Mesenchymal stem cell (in vitro differentiated cells and primary cell): ENCODE measurements at regions not wholly inside any gene's neighbourhood (a gene's known extent, or its start where the extent isn't known, plus 50 kb on each side); places are given as distances from the start of the nearest gene placed in this dataset.
A peak's percentile ranks its signal among the peaks of the same experiment; 100 is the strongest.

Source experiments
- DNase-seq: peaks from one replicate; pipeline ENCODE4 v3.0.0-alpha.2; 2013
- H2AFZ ChIP-seq: one replicate; pipeline ENCODE4 v1.6.1; 2013; ENCODE audit warnings: low read depth, mild to moderate bottlenecking, control low read depth, inconsistent platforms, low read length, moderate library complexity
- H2AK5ac ChIP-seq: 2 replicates; pipeline ENCODE4 v1.6.1; 2013; ENCODE audit warnings: low read length, moderate library complexity, mild to moderate bottlenecking, inconsistent platforms; ENCODE audit not compliant: severe bottlenecking
- H2BK120ac ChIP-seq: one replicate; pipeline ENCODE4 v1.6.1; 2013; ENCODE audit warnings: low read depth, mild to moderate bottlenecking, inconsistent platforms, low read length, moderate library complexity
- H2BK12ac ChIP-seq, 2 experiments: one replicate each; pipeline ENCODE4 v1.6.1; 2013; ENCODE audit warnings: inconsistent platforms in 2 of 2, low read length in 2 of 2, mild to moderate bottlenecking in 2 of 2, moderate library complexity in 2 of 2, control low read depth in 1 of 2
- H2BK15ac ChIP-seq: one replicate; pipeline ENCODE4 v1.6.1; 2013; ENCODE audit warnings: mild to moderate bottlenecking, low read depth, inconsistent platforms; ENCODE audit not compliant: poor library complexity, severe bottlenecking
- H2BK5ac ChIP-seq: 2 replicates; pipeline ENCODE4 v1.6.1; 2013; ENCODE audit warnings: low read depth, mild to moderate bottlenecking, low read length, control low read depth, inconsistent platforms; ENCODE audit not compliant: poor library complexity, severe bottlenecking
- H3K14ac ChIP-seq, 2 experiments: one replicate each; pipeline ENCODE4 v1.6.1; 2013; ENCODE audit warnings: inconsistent platforms in 2 of 2, low read length in 2 of 2, control low read depth in 1 of 2, mild to moderate bottlenecking in 1 of 2, moderate library complexity in 1 of 2
- H3K18ac ChIP-seq, 2 experiments: one replicate each; pipeline ENCODE4 v1.6.1; 2013; ENCODE audit warnings: inconsistent platforms in 2 of 2, low read length in 2 of 2, control low read depth in 1 of 2, low read depth in 1 of 2, mild to moderate bottlenecking in 1 of 2
- H3K23ac ChIP-seq, 2 experiments: one replicate each; pipeline ENCODE4 v1.6.1; 2013; ENCODE audit warnings: inconsistent platforms in 2 of 2, low read length in 2 of 2, mild to moderate bottlenecking in 2 of 2, moderate library complexity in 2 of 2, control low read depth in 1 of 2
- H3K27ac ChIP-seq: 2 replicates; pipeline ENCODE4 v1.5.1; 2013; ENCODE audit warnings: mild to moderate bottlenecking, moderate library complexity, low read length, control low read depth, inconsistent platforms; ENCODE audit not compliant: poor library complexity, severe bottlenecking
- H3K27me3 ChIP-seq, 2 experiments: 2 replicates each; pipeline versions ENCODE4 v1.6.1 to v1.7.0; 2013; ENCODE audit warnings: low read length in 2 of 2, mild to moderate bottlenecking in 2 of 2, moderate library complexity in 2 of 2, control low read depth in 1 of 2, inconsistent platforms in 1 of 2; ENCODE audit not compliant: control insufficient read depth in 1 of 2, insufficient read depth in 1 of 2
- H3K36me3 ChIP-seq, 2 experiments: 2 replicates each; pipeline versions ENCODE4 v1.6.1 to v1.7.0; 2013; ENCODE audit warnings: low read length in 2 of 2, control low read depth in 1 of 2, inconsistent platforms in 1 of 2, low read depth in 1 of 2, mild to moderate bottlenecking in 1 of 2; ENCODE audit not compliant: insufficient read depth in 2 of 2, control insufficient read depth in 1 of 2
- H3K4ac ChIP-seq, 2 experiments: one replicate each; pipeline ENCODE4 v1.6.1; 2013; ENCODE audit warnings: inconsistent platforms in 2 of 2, low read length in 2 of 2, mild to moderate bottlenecking in 2 of 2, moderate library complexity in 2 of 2, control low read depth in 1 of 2, low read depth in 1 of 2
- H3K4me1 ChIP-seq: 2 replicates; pipeline ENCODE4 v1.6.1; 2013; ENCODE audit warnings: low read depth, low read length, control low read depth; ENCODE audit not compliant: control insufficient read depth, insufficient read depth
- H3K4me2 ChIP-seq: 2 replicates; pipeline ENCODE4 v1.6.1; 2013; ENCODE audit warnings: low read length, mild to moderate bottlenecking, inconsistent platforms; ENCODE audit not compliant: poor library complexity, severe bottlenecking
- H3K4me3 ChIP-seq, 2 experiments: 2 replicates each; pipeline versions ENCODE4 v1.5.1 to v1.7.0; 2013; ENCODE audit warnings: low read length in 2 of 2, mild to moderate bottlenecking in 2 of 2, control low read depth in 1 of 2, low read depth in 1 of 2; ENCODE audit not compliant: insufficient read depth in 1 of 2
- H3K79me1 ChIP-seq: replicated peaks from 2 replicates; pipeline ENCODE4 v1.6.1; 2013; ENCODE audit warnings: mild to moderate bottlenecking, control low read depth, low read length, inconsistent platforms; ENCODE audit not compliant: poor library complexity, severe bottlenecking
- H3K9ac ChIP-seq: 2 replicates; pipeline ENCODE4 v1.7.0; 2013; ENCODE audit warnings: mild to moderate bottlenecking, low read length, moderate library complexity
- H3K9me3 ChIP-seq: 2 replicates; pipeline ENCODE4 v1.7.0; 2013; ENCODE audit warnings: mild to moderate bottlenecking, low read length; ENCODE audit not compliant: control insufficient read depth
- H4K8ac ChIP-seq: one replicate; pipeline ENCODE4 v1.6.1; 2013; ENCODE audit warnings: inconsistent platforms, mild to moderate bottlenecking, low read length, moderate library complexity
- H4K91ac ChIP-seq: one replicate; pipeline ENCODE4 v1.6.1; 2013; ENCODE audit warnings: mild to moderate bottlenecking, low read length, inconsistent platforms
- WGBS: methylation state at CpG from one replicate; pipeline ENCODE4 v1.1.7; 2013; ENCODE audit warnings: mixed read lengths; 5-methylcytosine and 5-hydroxymethylcytosine counted together

- H2AK5ac ChIP-seq: no peak overlapping the region
- no peak overlapping the region for H4K8ac ChIP-seq
- H3K27ac ChIP-seq: no peak overlapping the region
- peak overlapping the region; percentile 27 for H4K91ac ChIP-seq
- no peak overlapping the region for H3K23ac ChIP-seq
- H3K27me3 ChIP-seq: no peaks in the 10 kb centered on the region
- H3K4me1 ChIP-seq: peaks cover 5% of the 10 kb centered on the region
- H2BK12ac ChIP-seq: peak overlapping the region in 1 of 2 experiments; percentile 54
- H3K18ac ChIP-seq: no peak overlapping the region
- H2BK15ac ChIP-seq: no peak overlapping the region
- no peak overlapping the region for H3K9ac ChIP-seq
- no peak overlapping the region for H3K4me3 ChIP-seq
- no peak overlapping the region for H2AFZ ChIP-seq
- H3K4ac ChIP-seq: no peak overlapping the region
- H3K36me3 ChIP-seq: no peaks in the 10 kb centered on the region
- H3K4me2 ChIP-seq: no peak overlapping the region
- no peak overlapping the region for H3K14ac ChIP-seq
- H2BK5ac ChIP-seq: no peak overlapping the region
- H2BK120ac ChIP-seq: peak overlapping the region; percentile 79
- peak; percentile 36 for DNase-seq
- H3K79me1 ChIP-seq: no peaks in the 10 kb centered on the region
- 65% methylated on average over 4 of the region's 4 CpGs for WGBS
- peaks cover 6% of the 10 kb centered on the region for H3K9me3 ChIP-seq
Observed at GRCh38 chr4:123562994-123563750, 166.6 kb downstream of the SPRY1 start.

DNA sequence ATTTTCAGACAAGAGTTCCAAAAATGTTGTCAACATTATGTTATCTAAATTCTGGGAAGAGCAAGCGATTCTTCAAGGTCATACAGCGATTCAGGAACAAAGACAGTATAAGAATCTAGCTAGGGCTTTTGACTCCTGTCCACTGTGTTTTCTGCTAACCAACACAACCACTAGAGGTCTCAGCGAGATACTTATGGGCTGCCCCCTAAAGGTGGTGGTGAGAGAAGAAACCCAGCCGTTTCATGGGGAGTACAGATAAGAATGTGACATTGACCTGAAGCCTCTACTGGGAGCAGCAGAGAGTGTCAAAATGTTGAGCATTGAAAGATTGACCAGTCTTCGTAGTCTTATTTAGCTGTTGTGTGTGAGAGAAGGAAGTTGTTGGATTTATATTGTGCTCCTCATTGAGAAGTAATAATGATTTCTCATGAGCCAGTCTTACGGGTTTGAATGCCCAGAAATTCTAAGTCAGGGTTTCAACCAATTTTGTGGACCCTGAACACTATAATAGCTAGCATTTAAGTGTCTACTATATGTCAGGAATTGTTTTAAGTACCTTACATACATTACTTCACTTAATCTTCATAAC lies 168.3 kb downstream of the SPRY1 start:
- Histone ChIP-seq H2AK5ac (no peak overlapping the region), H3K27me3 (no peaks in the 10 kb centered on the region)
- DNase-seq: peak; percentile 81

DNA sequence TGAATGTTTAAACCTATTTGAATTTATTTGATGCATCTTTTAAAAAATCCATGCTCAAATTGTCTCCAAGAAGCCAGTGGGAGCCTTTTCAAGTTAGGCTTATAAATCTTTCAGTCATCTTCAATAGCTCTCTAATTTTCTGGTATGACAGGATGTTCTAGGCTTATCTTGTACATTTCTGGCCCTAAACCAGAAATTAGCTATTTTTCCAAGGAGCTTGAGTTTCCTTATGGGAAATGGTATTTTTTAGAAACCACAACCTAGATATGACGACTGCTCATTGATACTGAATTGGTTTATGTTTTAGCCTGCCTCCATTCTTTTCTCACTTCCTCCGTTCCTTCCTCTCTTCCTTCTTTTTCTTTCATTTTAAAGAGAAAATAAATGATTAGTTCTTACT lies 172.3 kb downstream of the SPRY1 start:
- H3K14ac ChIP-seq: no peak overlapping the region
- peaks cover 9% of the 10 kb centered on the region for H3K9me3 ChIP-seq
- no peak overlapping the region for H3K4me3 ChIP-seq
- peak; percentile 28 for DNase-seq
- no peak overlapping the region for H2BK5ac ChIP-seq
- no peaks in the 10 kb centered on the region for H3K36me3 ChIP-seq
- H3K79me1 ChIP-seq: no peaks in the 10 kb centered on the region
- H4K8ac ChIP-seq: no peak overlapping the region
- H3K4ac ChIP-seq: no peak overlapping the region
- no peak overlapping the region for H3K4me2 ChIP-seq
- no peak overlapping the region for H2AFZ ChIP-seq
- H2AK5ac ChIP-seq: no peak overlapping the region
- H3K23ac ChIP-seq: no peak overlapping the region
- no peak overlapping the region for H3K18ac ChIP-seq
- peaks cover 1% of the 10 kb centered on the region for H3K4me1 ChIP-seq
- no peak overlapping the region for H2BK15ac ChIP-seq
- no peak overlapping the region for H3K9ac ChIP-seq
- no peak overlapping the region for H4K91ac ChIP-seq
- H2BK12ac ChIP-seq: no peak overlapping the region
- no peak overlapping the region for H3K27ac ChIP-seq
- H3K27me3 ChIP-seq: no peaks in the 10 kb centered on the region
- H2BK120ac ChIP-seq: no peak overlapping the region
- WGBS: no CpG with 5 or more reads among the region's 2 CpGs

More for the DNA sequence above, 168.3 kb downstream of the SPRY1 start:
- Histone ChIP-seq H4K91ac (no peak overlapping the region), H2BK5ac (no peak overlapping the region), H3K4me3 (no peak overlapping the region), H3K79me1 (no peaks in the 10 kb centered on the region), H3K36me3 (no peaks in the 10 kb centered on the region), H2BK12ac (no peak overlapping the region), H2BK15ac (no peak overlapping the region), H3K23ac (no peak overlapping the region), H4K8ac (no peak overlapping the region), H3K14ac (no peak overlapping the region), H3K27ac (no peak overlapping the region), H3K9me3 (peaks cover 6% of the 10 kb centered on the region), H3K9ac (no peak overlapping the region), H3K4me2 (no peak overlapping the region), H2AFZ (no peak overlapping the region), H2BK120ac (no peak overlapping the region), H3K18ac (no peak overlapping the region), H3K4me1 (peaks cover 3% of the 10 kb centered on the region), H3K4ac (no peak overlapping the region)
- 42% methylated on average over 6 of the region's 6 CpGs for WGBS

DNA sequence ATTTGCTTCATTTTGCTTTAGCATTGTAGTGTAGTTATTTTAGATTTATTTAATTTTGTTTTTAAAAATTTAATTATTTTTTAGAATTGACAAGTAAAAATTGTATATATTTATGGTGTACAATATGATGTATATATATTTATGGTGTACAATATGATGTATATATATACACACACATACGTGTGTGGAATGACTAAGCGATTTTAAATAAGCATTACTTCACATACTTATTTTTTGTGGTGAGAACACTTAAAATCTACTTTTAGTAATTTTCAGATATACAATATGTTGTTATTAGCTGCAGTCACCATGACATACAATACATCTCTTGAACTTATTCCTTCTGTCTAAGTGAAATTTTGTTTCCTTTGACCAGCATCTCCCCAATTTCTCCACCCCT lies 172.9 kb downstream of the SPRY1 start:
- no peak overlapping the region for H3K27ac ChIP-seq

More for the DNA sequence above, 172.9 kb downstream of the SPRY1 start:
- no peak overlapping the region for H3K23ac ChIP-seq
- no peak overlapping the region for H3K9ac ChIP-seq
- H3K14ac ChIP-seq: no peak overlapping the region
- no peak overlapping the region for H2BK5ac ChIP-seq
- H3K36me3 ChIP-seq: no peaks in the 10 kb centered on the region
- no peak overlapping the region for H3K4me2 ChIP-seq
- no CpG with 5 or more reads among the region's 2 CpGs for WGBS
- no peak overlapping the region for H3K18ac ChIP-seq
- H4K91ac ChIP-seq: no peak overlapping the region
- no peak for DNase-seq
- H3K4ac ChIP-seq: no peak overlapping the region
- no peak overlapping the region for H2BK120ac ChIP-seq
- no peaks in the 10 kb centered on the region for H3K27me3 ChIP-seq
- no peak overlapping the region for H3K4me3 ChIP-seq
- no peak overlapping the region for H4K8ac ChIP-seq
- H3K79me1 ChIP-seq: no peaks in the 10 kb centered on the region
- H3K4me1 ChIP-seq: no peaks in the 10 kb centered on the region
- no peak overlapping the region for H2BK12ac ChIP-seq
- H3K9me3 ChIP-seq: peaks cover 9% of the 10 kb centered on the region
- no peak overlapping the region for H2AFZ ChIP-seq
- no peak overlapping the region for H2AK5ac ChIP-seq
- H2BK15ac ChIP-seq: no peak overlapping the region
